ENCODE measurements at regions not wholly inside any gene's neighbourhood (a gene's known extent, or its start where the extent isn't known, plus 50 kb on each side); places are given as distances from the start of the nearest gene placed in this dataset.

DNA sequence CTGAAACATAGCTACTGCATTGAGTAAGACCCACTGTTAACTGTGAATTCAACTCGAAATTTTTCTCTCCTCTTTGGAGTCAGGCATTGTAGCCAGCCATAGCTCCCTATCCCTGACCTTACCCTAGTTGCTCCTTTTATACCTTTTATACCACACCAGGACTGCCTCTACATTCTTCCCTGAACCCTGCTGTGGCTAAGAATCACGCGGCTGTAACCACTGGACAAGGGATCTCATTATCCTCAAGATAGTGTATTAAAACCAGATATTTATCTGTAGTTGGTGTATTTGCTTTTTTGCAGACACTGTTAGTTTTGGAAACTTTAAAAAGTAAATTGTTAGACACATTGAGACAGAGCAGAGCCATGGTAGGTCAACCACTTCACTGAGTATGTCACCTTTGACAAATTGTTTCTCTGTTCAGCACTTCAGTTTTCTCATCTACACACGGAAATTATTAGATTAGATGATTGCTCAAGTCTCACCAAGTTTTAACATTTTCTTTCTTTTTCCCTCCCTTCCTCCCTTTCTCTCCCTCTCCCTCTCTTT lies 136.5 kb upstream of the PRNP start:
- DNase-seq (no peak), ATAC-seq (no peak)

DNA sequence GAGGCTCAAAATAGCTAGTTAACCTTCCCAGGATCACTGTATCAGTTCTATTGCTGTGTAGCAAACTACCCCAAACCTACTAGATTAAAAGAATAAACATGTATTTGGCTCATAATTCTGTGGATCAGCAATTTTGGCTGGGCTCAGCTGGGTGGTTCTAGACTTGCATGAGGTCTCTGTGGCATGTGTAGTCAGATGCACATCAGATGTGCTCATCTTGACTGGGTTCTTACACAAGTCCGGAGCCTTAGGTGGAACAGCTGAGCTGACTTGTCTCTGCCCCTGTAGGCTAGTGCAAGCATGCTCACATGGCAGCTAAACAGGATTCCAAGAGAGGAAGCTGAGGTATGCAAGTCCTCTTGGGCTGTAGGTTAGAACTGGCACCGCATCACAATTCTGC lies 137.7 kb upstream of the PRNP start:
- H3K27ac ChIP-seq = no peak overlapping the region
- DNase-seq = no peak
- intact Hi-C loops (cut with DNase I; ENCODE audit: low total_unique reads) (no loop called here), in situ Hi-C loops (cut with MboI; ENCODE audit: low sequenced_read_pairs in 4 of 4) (no loop called here)
- no peaks in the 10 kb centered on the region for H3K27me3 ChIP-seq
- no peak for TF ChIP-seq POLR2A (IDR thresholded peaks at IDR 0.05)
- no peak for TF ChIP-seq CTCF (IDR thresholded peaks at IDR 0.05 in 4 of 5, conservative IDR thresholded peaks at IDR 0.05 in 1 of 5)
- no peaks in the 10 kb centered on the region for H3K9me3 ChIP-seq
- H3K4me1 ChIP-seq = no peaks in the 10 kb centered on the region
- no peak for ATAC-seq
- no peak overlapping the region for H3K4me3 ChIP-seq
- H3K36me3 ChIP-seq = no peaks in the 10 kb centered on the region

More for the DNA sequence above, 136.5 kb upstream of the PRNP start:
- Histone ChIP-seq H3K9me3 (no peaks in the 10 kb centered on the region), H3K4me3 (no peak overlapping the region), H3K27ac (no peak overlapping the region), H3K4me1 (no peaks in the 10 kb centered on the region), H3K36me3 (no peaks in the 10 kb centered on the region), H3K27me3 (no peaks in the 10 kb centered on the region)
- in situ Hi-C loops (cut with MboI; ENCODE audit: low sequenced_read_pairs in 4 of 4) (no loop called here), intact Hi-C loops (cut with DNase I; ENCODE audit: low total_unique reads) (no loop called here)
- no peak for TF ChIP-seq POLR2A (IDR thresholded peaks at IDR 0.05)
- no peak for TF ChIP-seq CTCF (IDR thresholded peaks at IDR 0.05 in 4 of 5, conservative IDR thresholded peaks at IDR 0.05 in 1 of 5)

DNA sequence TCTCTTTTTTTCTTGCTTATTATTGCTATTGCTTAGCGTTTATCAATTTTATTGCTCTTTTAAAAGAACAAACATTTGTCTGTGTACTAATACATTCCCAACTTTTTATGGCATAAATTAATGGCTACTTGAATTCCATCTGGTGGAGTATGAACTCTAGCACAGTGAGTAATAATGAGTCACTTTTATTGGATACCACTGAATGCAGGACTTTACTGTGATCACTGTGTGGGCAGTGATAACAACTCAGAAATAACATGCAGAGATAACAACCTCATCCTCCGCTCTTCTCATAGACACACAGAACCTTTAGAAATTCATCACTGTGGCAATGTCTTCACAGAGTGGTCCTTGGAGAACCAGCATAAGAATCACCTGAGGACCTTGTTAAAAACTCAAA lies 139.5 kb upstream of the PRNP start:
- no peak for TF ChIP-seq CTCF (IDR thresholded peaks at IDR 0.05 in 4 of 5, conservative IDR thresholded peaks at IDR 0.05 in 1 of 5)
- no peak for ATAC-seq
- no peaks in the 10 kb centered on the region for H3K36me3 ChIP-seq
- H3K4me3 ChIP-seq = no peak overlapping the region
- no peaks in the 10 kb centered on the region for H3K4me1 ChIP-seq
- in situ Hi-C loops (cut with MboI; ENCODE audit: low sequenced_read_pairs in 4 of 4) = no loop called here
- intact Hi-C loops (cut with DNase I; ENCODE audit: low total_unique reads) = no loop called here
- no peaks in the 10 kb centered on the region for H3K9me3 ChIP-seq
- no peak overlapping the region for H3K27ac ChIP-seq
- H3K27me3 ChIP-seq = no peaks in the 10 kb centered on the region
- DNase-seq = no peak

- Histone ChIP-seq H3K4me3 (no peak overlapping the region), H3K27me3 (no peaks in the 10 kb centered on the region), H3K27ac (no peak overlapping the region), H3K9me3 (no peaks in the 10 kb centered on the region), H3K36me3 (no peaks in the 10 kb centered on the region), H3K4me1 (no peaks in the 10 kb centered on the region)
- DNase-seq = no peak
- no peak for TF ChIP-seq CTCF (IDR thresholded peaks at IDR 0.05 in 4 of 5, conservative IDR thresholded peaks at IDR 0.05 in 1 of 5)
- no peak for TF ChIP-seq POLR2A (IDR thresholded peaks at IDR 0.05)
- intact Hi-C loops (cut with DNase I; ENCODE audit: low total_unique reads) = no loop called here
- in situ Hi-C loops (cut with MboI; ENCODE audit: low sequenced_read_pairs in 4 of 4) = no loop called here
- ATAC-seq = no peak
Observed at GRCh38 chr20:4546342-4546741, 139.9 kb upstream of the PRNP start.

DNA sequence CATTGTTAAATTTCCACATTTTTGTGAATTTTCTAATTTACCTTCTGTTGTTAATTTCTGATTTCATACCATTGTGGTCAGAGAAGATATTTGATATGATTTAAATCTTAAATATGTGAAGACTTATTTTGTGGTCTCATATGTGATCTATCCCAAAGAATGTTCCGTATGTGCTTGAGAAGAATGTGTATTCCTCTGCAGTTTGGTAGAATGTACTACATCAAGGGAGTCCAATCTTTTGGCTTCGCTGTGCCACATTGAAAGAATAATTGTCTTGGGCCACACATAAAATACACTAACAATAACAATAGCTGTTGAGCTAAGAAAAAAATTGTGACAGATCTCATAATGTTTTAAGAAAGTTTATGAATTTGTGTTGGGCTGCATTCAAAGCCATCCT lies 140.7 kb upstream of the PRNP start:
- no peak for DNase-seq
- intact Hi-C loops (cut with DNase I; ENCODE audit: low total_unique reads) = no loop called here
- in situ Hi-C loops (cut with MboI; ENCODE audit: low sequenced_read_pairs in 4 of 4) = no loop called here
- H3K36me3 ChIP-seq = no peaks in the 10 kb centered on the region
- H3K4me1 ChIP-seq = no peaks in the 10 kb centered on the region
- no peaks in the 10 kb centered on the region for H3K9me3 ChIP-seq
- H3K27me3 ChIP-seq = no peaks in the 10 kb centered on the region
- no peak for ATAC-seq
- no peak overlapping the region for H3K4me3 ChIP-seq
- no peak for TF ChIP-seq POLR2A (IDR thresholded peaks at IDR 0.05)
- TF ChIP-seq CTCF (IDR thresholded peaks at IDR 0.05 in 4 of 5, conservative IDR thresholded peaks at IDR 0.05 in 1 of 5) = no peak
- H3K27ac ChIP-seq = no peak overlapping the region

All from gastrocnemius medialis (tissue), 4 donors.